Trophoblast cell (in vitro differentiated cells and primary cell): ENCODE measurements at regions not wholly inside any gene's neighbourhood (a gene's known extent, or its start where the extent isn't known, plus 50 kb on each side); places are given as distances from the start of the nearest gene placed in this dataset.

ENCODE experiments used
- DNase-seq, 2 donors: peaks; one replicate each; pipeline ENCODE4 v3.0.0-alpha.2; 2016
- H2AFZ ChIP-seq: 2 replicates; pipeline ENCODE4 v1.6.1; 2013; ENCODE audit warnings: low read length, moderate library complexity, mild to moderate bottlenecking; ENCODE audit not compliant: insufficient read depth, poor library complexity
- H2AK5ac ChIP-seq: 2 replicates; pipeline ENCODE4 v1.6.1; 2013; ENCODE audit warnings: mild to moderate bottlenecking, low read length
- H2BK120ac ChIP-seq: 2 replicates; pipeline ENCODE4 v1.6.1; 2013; ENCODE audit warnings: low read length, mild to moderate bottlenecking, moderate library complexity; ENCODE audit not compliant: insufficient read depth, poor library complexity
- H2BK12ac ChIP-seq: 2 replicates; pipeline ENCODE4 v1.6.1; 2013; ENCODE audit warnings: mild to moderate bottlenecking, low read length, moderate library complexity
- H2BK5ac ChIP-seq: 2 replicates; pipeline ENCODE4 v1.6.1; 2013; ENCODE audit warnings: low read length, low read depth, moderate library complexity, mild to moderate bottlenecking; ENCODE audit not compliant: poor library complexity
- H3K14ac ChIP-seq: 2 replicates; pipeline ENCODE4 v1.6.1; 2013; ENCODE audit warnings: mild to moderate bottlenecking, low read length
- H3K18ac ChIP-seq: 2 replicates; pipeline ENCODE4 v1.6.1; 2013; ENCODE audit warnings: mild to moderate bottlenecking, low read length
- H3K23ac ChIP-seq: 2 replicates; pipeline ENCODE4 v1.6.1; 2013; ENCODE audit warnings: low read length
- H3K27ac ChIP-seq: 2 replicates; pipeline ENCODE4 v1.5.1; 2013; ENCODE audit warnings: low read depth, mild to moderate bottlenecking, inconsistent platforms, low read length, moderate library complexity
- H3K27me3 ChIP-seq: 2 replicates; pipeline ENCODE4 v1.6.1; 2013; ENCODE audit warnings: inconsistent platforms, mild to moderate bottlenecking, low read length, moderate library complexity; ENCODE audit not compliant: insufficient read depth
- H3K36me3 ChIP-seq, 2 experiments: 1 replicate in 1 of 2; 2 replicates in 1 of 2; pipeline ENCODE4 v1.6.1; 2013; ENCODE audit warnings: low read length in 2 of 2, mild to moderate bottlenecking in 2 of 2, moderate library complexity in 1 of 2; ENCODE audit not compliant: insufficient read depth in 2 of 2, control insufficient read depth in 1 of 2
- H3K4ac ChIP-seq: 2 replicates; pipeline ENCODE4 v1.6.1; 2013; ENCODE audit warnings: low read depth, mild to moderate bottlenecking, low read length, moderate library complexity
- H3K4me1 ChIP-seq, 2 experiments: 1 replicate in 1 of 2; 2 replicates in 1 of 2; pipeline ENCODE4 v1.6.1; 2013; ENCODE audit warnings: low read length in 2 of 2, mild to moderate bottlenecking in 2 of 2, moderate library complexity in 1 of 2; ENCODE audit not compliant: insufficient read depth in 2 of 2, control insufficient read depth in 1 of 2
- H3K4me2 ChIP-seq: 2 replicates; pipeline ENCODE4 v1.6.1; 2013; ENCODE audit warnings: inconsistent platforms, mild to moderate bottlenecking, low read length, moderate library complexity
- H3K4me3 ChIP-seq: 2 replicates; pipeline ENCODE4 v1.5.1; 2013; ENCODE audit warnings: mild to moderate bottlenecking, low read depth, low read length, inconsistent platforms
- H3K79me1 ChIP-seq: one replicate; pipeline ENCODE4 v1.6.1; 2013; ENCODE audit warnings: low read length
- H3K79me2 ChIP-seq: 2 replicates; pipeline ENCODE4 v1.6.1; 2013; ENCODE audit warnings: low read length, mild to moderate bottlenecking; ENCODE audit not compliant: control insufficient read depth, insufficient read depth, poor library complexity
- H3K9ac ChIP-seq: 2 replicates; pipeline ENCODE4 v1.6.1; 2013; ENCODE audit warnings: mild to moderate bottlenecking, low read length
- H3K9me3 ChIP-seq: 2 replicates; pipeline ENCODE4 v1.6.1; 2013; ENCODE audit warnings: low read depth, mild to moderate bottlenecking, control low read depth, inconsistent platforms, low read length; ENCODE audit not compliant: insufficient read depth
- H4K12ac ChIP-seq: 2 replicates; pipeline ENCODE4 v1.6.1; 2013; ENCODE audit warnings: low read depth, mild to moderate bottlenecking, low read length, moderate library complexity
- H4K8ac ChIP-seq: 2 replicates; pipeline ENCODE4 v1.6.1; 2013; ENCODE audit warnings: low read depth, mild to moderate bottlenecking, low read length, moderate library complexity
- H4K91ac ChIP-seq: one replicate; pipeline ENCODE4 v1.6.1; 2013; ENCODE audit warnings: low read depth, mild to moderate bottlenecking, low read length, moderate library complexity
- WGBS: extraction: QIAGEN DNeasy Blood & Tissue Kit; methylation state at CpG from one replicate; pipeline ENCODE4 v1.1.7; 2013; ENCODE audit warnings: missing lambda C conversion rate; ENCODE audit not compliant: insufficient read length, insufficient coverage; ENCODE audit errors: extremely low coverage; 5-methylcytosine and 5-hydroxymethylcytosine counted together

DNA sequence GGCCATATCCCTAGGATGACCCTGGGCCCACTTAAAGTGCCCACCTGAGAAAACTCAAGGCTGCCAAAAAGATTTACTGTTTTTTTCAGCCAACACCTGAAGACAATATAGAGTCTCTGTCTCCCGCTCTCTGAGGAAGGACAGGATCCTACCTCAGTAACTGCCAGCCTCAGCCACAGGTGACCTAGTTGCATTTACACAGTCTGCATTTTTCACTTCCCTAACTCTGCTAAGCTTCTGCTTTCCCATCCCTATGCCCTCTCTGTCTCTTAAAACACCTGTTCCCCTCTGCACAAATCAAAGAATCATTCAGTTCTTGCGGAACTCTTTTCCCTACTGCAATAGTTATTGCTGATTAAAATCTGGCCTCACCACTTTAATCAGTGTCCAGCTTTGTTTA lies 609.5 kb downstream of the UQCRFS1 start:
- H3K27ac ChIP-seq: no peak overlapping the region
- H2AFZ ChIP-seq: no peak overlapping the region
- WGBS: no CpG with 5 or more reads among the region's 2 CpGs
- H3K18ac ChIP-seq: no peak overlapping the region
- H4K12ac ChIP-seq: no peak overlapping the region
- no peak overlapping the region for H4K8ac ChIP-seq
- no peak overlapping the region for H2BK5ac ChIP-seq
- H2AK5ac ChIP-seq: no peak overlapping the region
- peaks cover 7% of the 10 kb centered on the region for H3K9me3 ChIP-seq
- no peak overlapping the region for H3K23ac ChIP-seq
- H4K91ac ChIP-seq: no peak overlapping the region
- no peak overlapping the region for H2BK12ac ChIP-seq
- H3K4ac ChIP-seq: no peak overlapping the region
- H3K14ac ChIP-seq: no peak overlapping the region
- DNase-seq: no peak
- H2BK120ac ChIP-seq: no peak overlapping the region
- no peaks in the 10 kb centered on the region for H3K27me3 ChIP-seq
- H3K9ac ChIP-seq: no peak overlapping the region
- peaks cover 6 to 7% of the 10 kb centered on the region in 2 experiments for H3K36me3 ChIP-seq
- no peak overlapping the region for H3K4me3 ChIP-seq
- H3K4me1 ChIP-seq: no peaks in the 10 kb centered on the region
- H3K4me2 ChIP-seq: no peak overlapping the region
- no peaks in the 10 kb centered on the region for H3K79me2 ChIP-seq
- no peaks in the 10 kb centered on the region for H3K79me1 ChIP-seq

DNA sequence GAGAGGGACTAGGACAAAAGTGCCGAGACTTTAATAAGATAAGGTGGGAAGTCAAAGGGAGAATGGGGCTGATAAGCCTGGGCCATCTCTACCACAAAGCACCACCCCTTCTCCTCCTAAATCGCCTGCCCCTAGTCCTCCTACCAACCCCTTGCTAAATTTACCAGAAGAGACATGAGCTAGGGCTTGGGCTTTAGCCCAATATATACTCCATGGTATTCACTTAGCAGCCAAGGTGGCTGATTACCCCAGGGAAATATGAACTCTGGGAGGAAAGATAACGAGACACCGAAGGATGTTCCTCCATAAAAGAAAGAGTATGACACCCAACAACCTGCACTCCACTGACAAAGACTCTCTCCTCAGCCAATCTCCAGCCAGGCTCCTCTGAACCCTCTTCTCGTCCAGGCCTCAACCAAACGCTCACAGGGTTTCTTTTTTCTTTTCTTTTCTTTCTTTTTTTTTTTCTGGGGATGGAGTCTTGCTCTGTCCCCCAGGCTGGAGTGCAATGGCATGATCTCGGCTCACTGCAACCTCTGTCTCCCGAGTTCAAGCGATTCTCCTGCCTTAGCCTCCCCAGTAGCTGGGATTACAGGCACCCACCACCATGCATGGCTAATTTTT lies 610.2 kb downstream of the UQCRFS1 start:
- H3K36me3 ChIP-seq: peaks cover 7 to 8% of the 10 kb centered on the region in 2 experiments
- H4K91ac ChIP-seq: no peak overlapping the region
- no peak overlapping the region for H2BK12ac ChIP-seq
- no peak overlapping the region for H4K8ac ChIP-seq
- H3K9ac ChIP-seq: no peak overlapping the region
- no peak overlapping the region for H3K14ac ChIP-seq
- DNase-seq: no peak
- no peak overlapping the region for H3K4me3 ChIP-seq
- no peak overlapping the region for H3K27ac ChIP-seq
- H2AFZ ChIP-seq: no peak overlapping the region
- no peak overlapping the region for H3K18ac ChIP-seq
- WGBS: no CpG with 5 or more reads among the region's 9 CpGs
- H2BK5ac ChIP-seq: no peak overlapping the region
- H3K27me3 ChIP-seq: no peaks in the 10 kb centered on the region
- H3K4ac ChIP-seq: no peak overlapping the region
- H4K12ac ChIP-seq: no peak overlapping the region
- H3K9me3 ChIP-seq: peaks cover 7% of the 10 kb centered on the region
- H3K79me1 ChIP-seq: no peaks in the 10 kb centered on the region
- no peaks in the 10 kb centered on the region for H3K4me1 ChIP-seq
- no peak overlapping the region for H2BK120ac ChIP-seq
- H3K79me2 ChIP-seq: no peaks in the 10 kb centered on the region
- no peak overlapping the region for H2AK5ac ChIP-seq
- no peak overlapping the region for H3K23ac ChIP-seq
- no peak overlapping the region for H3K4me2 ChIP-seq

DNA sequence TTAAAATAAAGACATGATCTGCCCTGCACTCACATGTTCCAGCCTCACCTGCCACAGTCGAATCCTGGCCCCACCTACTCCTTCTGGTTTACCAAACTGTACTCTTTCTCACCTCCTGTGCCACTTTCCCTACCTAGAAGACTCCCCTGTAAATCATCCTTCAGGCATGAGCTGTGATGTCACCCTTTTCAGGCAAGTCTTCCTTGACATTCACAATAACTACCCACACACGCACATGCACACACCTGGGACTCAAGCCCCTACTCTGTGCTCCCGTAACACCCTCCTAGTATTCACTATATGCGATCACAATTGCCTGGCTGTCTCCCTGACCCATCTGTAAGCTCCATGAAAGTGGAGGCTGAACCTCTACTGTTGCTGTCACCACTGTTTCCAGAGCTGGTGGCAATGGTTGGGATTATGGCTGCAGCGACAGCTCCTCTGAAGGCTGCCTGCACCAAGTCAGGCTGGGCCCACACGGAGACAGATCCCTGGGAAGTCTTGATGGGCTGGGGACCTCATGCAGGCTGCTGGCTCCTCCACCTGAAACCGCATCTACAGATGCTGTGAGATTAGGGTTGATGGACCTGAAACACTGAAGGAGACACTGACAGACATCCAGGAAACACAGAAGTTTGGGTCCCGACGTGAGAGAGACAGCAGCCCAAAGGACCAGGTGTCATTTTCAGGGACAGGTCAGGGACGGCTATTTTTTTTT lies 611.1 kb downstream of the UQCRFS1 start:
- Histone ChIP-seq H3K9me3 (peaks cover 2% of the 10 kb centered on the region), H4K91ac (no peak overlapping the region), H3K27ac (no peak overlapping the region), H2BK12ac (no peak overlapping the region), H3K4me3 (no peak overlapping the region), H3K36me3 (peaks cover 3 to 4% of the 10 kb centered on the region in 2 experiments), H3K27me3 (no peaks in the 10 kb centered on the region), H3K79me2 (no peaks in the 10 kb centered on the region), H3K23ac (no peak overlapping the region), H2BK120ac (no peak overlapping the region), H2AK5ac (no peak overlapping the region), H2AFZ (no peak overlapping the region), H4K8ac (no peak overlapping the region), H2BK5ac (no peak overlapping the region), H3K4me1 (no peaks in the 10 kb centered on the region), H3K14ac (no peak overlapping the region), H3K18ac (no peak overlapping the region), H3K9ac (no peak overlapping the region), H3K79me1 (no peaks in the 10 kb centered on the region), H4K12ac (no peak overlapping the region), H3K4ac (no peak overlapping the region), H3K4me2 (no peak overlapping the region)
- no CpG with 5 or more reads among the region's 10 CpGs for WGBS
- no peak for DNase-seq

DNA sequence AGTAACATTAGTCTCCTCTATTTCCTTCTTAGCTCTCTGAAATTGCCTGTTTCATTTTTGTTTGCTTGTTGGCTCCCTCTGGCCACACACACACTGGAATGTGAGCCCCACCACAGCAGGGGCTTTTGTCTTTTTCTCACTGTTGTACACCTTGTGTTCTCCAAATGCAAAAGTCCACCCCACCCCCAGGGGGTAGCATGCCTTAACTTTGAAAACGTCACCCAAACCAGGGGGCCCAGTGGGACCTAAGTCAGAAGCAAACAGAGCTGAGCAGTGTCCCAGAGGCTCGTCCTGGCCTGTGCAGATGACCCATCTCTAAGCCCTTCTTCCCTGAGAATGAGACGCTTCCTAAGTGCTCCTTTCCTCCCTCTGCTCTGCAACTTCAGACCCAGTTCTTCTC lies 614.1 kb downstream of the UQCRFS1 start:
- H3K27ac ChIP-seq: no peak overlapping the region
- no peaks in the 10 kb centered on the region for H3K4me1 ChIP-seq
- H3K4ac ChIP-seq: no peak overlapping the region
- H3K79me1 ChIP-seq: no peaks in the 10 kb centered on the region
- no peak overlapping the region for H4K91ac ChIP-seq
- H3K14ac ChIP-seq: no peak overlapping the region
- peaks cover 0 to 2% of the 10 kb centered on the region in 2 experiments for H3K36me3 ChIP-seq
- H3K4me3 ChIP-seq: no peak overlapping the region
- no peak for DNase-seq
- H4K12ac ChIP-seq: no peak overlapping the region
- no peak overlapping the region for H3K23ac ChIP-seq
- no peak overlapping the region for H4K8ac ChIP-seq
- H2AFZ ChIP-seq: no peak overlapping the region
- H3K18ac ChIP-seq: no peak overlapping the region
- H2BK5ac ChIP-seq: no peak overlapping the region
- no peak overlapping the region for H3K9ac ChIP-seq
- no peak overlapping the region for H2BK120ac ChIP-seq
- no peaks in the 10 kb centered on the region for H3K9me3 ChIP-seq
- no peak overlapping the region for H3K4me2 ChIP-seq
- no peak overlapping the region for H2BK12ac ChIP-seq
- H3K27me3 ChIP-seq: no peaks in the 10 kb centered on the region
- WGBS: no CpG with 5 or more reads among the region's 3 CpGs
- H3K79me2 ChIP-seq: no peaks in the 10 kb centered on the region
- no peak overlapping the region for H2AK5ac ChIP-seq
